GM21786 (cell line): ENCODE measurements at regions not wholly inside any gene's neighbourhood (a gene's known extent, or its start where the extent isn't known, plus 50 kb on each side); places are given as distances from the start of the nearest gene placed in this dataset.
"Not testable (repeated sequence)": the region's sequence is repeated elsewhere in the genome, so short reads cannot be mapped to it uniquely, and the experiment has no call there.

Experiments used
- ATAC-seq: cut with Tn5 transposase; IDR thresholded peaks from one replicate; pipeline ENCODE4 v1.9.1; 2021; ENCODE audit not compliant: unreplicated experiment

- ATAC-seq, result no peak
These were observed 55.1 kb upstream of the STARD13 start for GRCh38 chr13:33340631-33341030.

- no peak for ATAC-seq
These were observed 56.4 kb upstream of the STARD13 start for GRCh38 chr13:33341861-33342452.

GRCh38 chr13:33345842-33346241 is 60.3 kb upstream of the STARD13 start:
- ATAC-seq, result no peak

GRCh38 chr13:33347861-33348260 is 62.3 kb upstream of the STARD13 start:
- no peak for ATAC-seq

- no peak for ATAC-seq
These were observed 62.8 kb upstream of the STARD13 start for GRCh38 chr13:33348366-33348765.

GRCh38 chr13:33349288-33349985 is 63.9 kb upstream of the STARD13 start:
- no peak for ATAC-seq

GRCh38 chr13:33349986-33350826 is 64.7 kb upstream of the STARD13 start:
- ATAC-seq, result no peak

GRCh38 chr13:33351319-33351718 is 65.8 kb upstream of the STARD13 start:
- ATAC-seq, result no peak

GRCh38 chr13:33352041-33352440 is 66.5 kb upstream of the STARD13 start:
- no peak for ATAC-seq

- ATAC-seq, result no peak
These were observed 67.0 kb upstream of the STARD13 start for GRCh38 chr13:33352526-33352925.

- peak; percentile 72 for ATAC-seq
These were observed 67.7 kb upstream of the STARD13 start for GRCh38 chr13:33353210-33353609.

- no peak for ATAC-seq
These were observed 68.1 kb upstream of the STARD13 start for GRCh38 chr13:33353646-33354045.

- no peak for ATAC-seq
These were observed 69.8 kb upstream of the STARD13 start for GRCh38 chr13:33355201-33355895.

- not testable (repeated sequence) for ATAC-seq
These were observed 72.5 kb upstream of the STARD13 start for GRCh38 chr13:33358076-33358475.

GRCh38 chr13:33362986-33363727 is 77.6 kb upstream of the STARD13 start:
- ATAC-seq, result no peak

GRCh38 chr13:33364192-33364591 is 78.6 kb upstream of the STARD13 start:
- ATAC-seq, result no peak

- ATAC-seq, result no peak
These were observed 81.0 kb upstream of the STARD13 start for GRCh38 chr13:33366469-33367062.

GRCh38 chr13:33367171-33367895 is 81.8 kb upstream of the STARD13 start:
- ATAC-seq, result no peak

- peak; percentile 66 for ATAC-seq
These were observed 82.4 kb upstream of the STARD13 start for GRCh38 chr13:33367926-33368325.

GRCh38 chr13:33369073-33369472 is 83.5 kb upstream of the STARD13 start:
- ATAC-seq, result no peak
